ENCODE measurements at regions not wholly inside any gene's neighbourhood (a gene's known extent, or its start where the extent isn't known, plus 50 kb on each side); places are given as distances from the start of the nearest gene placed in this dataset.

DNA sequence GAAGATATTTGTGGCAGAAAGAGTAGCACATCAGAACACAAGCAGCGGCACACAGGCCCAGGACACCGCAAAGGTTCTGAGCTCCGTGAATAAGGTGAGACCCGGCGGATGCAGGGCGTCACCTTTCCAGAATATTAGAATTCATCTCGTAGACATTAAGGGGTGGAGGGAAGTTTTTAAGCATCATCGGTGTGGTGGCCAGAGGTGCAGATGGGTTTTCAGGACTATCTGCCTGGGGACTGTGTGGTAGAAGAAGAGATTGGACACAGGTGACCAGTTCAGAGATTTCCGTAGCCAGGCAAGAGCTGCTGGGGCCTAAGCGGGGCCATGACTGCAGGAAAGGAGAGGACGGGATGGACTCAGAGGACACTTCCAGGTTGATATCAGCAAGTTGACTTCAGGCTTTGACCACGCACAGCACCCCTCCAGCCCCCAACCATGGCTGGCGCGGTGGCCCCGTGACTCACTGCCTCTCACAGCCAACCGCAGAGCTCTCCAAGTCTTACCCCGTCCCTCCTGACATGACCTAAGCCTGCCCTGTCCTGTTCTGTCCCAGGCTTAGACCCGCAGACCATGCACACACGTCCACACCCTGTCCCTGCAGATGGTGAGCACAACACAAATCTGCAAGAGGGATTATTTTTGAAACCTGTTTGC, 97.2 kb downstream of the OAT start:
- CTCF ChIA-PET: no interaction called here
- no peaks in the 10 kb centered on the region for H3K9me2 ChIP-seq (ENCODE audit: insufficient read depth)
- intact Hi-C loops (cut with micrococcal nuclease): no loop called here
- H2AFZ ChIP-seq (ENCODE audit: low read depth, low read length, poor library complexity, severe bottlenecking): no peak overlapping the region
- H4K20me1 ChIP-seq (ENCODE audit: insufficient read depth): no peaks in the 10 kb centered on the region
- no peak overlapping the region for H3K4me3 ChIP-seq (replicated peaks in 1 of 2; ENCODE audit: low read depth in 1 of 2, low read length in 2 of 2)
- POLR2A ChIA-PET: no interaction called here
- H3K4me2 ChIP-seq (ENCODE audit: low read length): no peak overlapping the region
- H3K79me2 ChIP-seq (ENCODE audit: insufficient read depth, low read length): no peaks in the 10 kb centered on the region
- TF ChIP-seq, protein P1, sequence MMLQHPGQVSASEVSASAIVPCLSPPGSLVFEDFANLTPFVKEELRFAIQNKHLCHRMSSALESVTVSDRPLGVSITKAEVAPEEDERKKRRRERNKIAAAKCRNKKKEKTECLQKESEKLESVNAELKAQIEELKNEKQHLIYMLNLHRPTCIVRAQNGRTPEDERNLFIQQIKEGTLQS (IDR thresholded peaks at IDR 0.05): no peak
- TF ChIP-seq EZH2phosphoT487 (IDR thresholded peaks at IDR 0.05; ENCODE audit: borderline replicate concordance) (no peak), POLR2A (IDR thresholded peaks at IDR 0.05; ENCODE audit: borderline replicate concordance, extremely low read depth, insufficient read depth, insufficient read length) (no peak), POLR2AphosphoS5 (IDR thresholded peaks at IDR 0.05; ENCODE audit: low read depth, low read length) (no peak), YY1 (IDR thresholded peaks at IDR 0.05; ENCODE audit: extremely low read depth, insufficient replicate concordance, low read depth, low read length) (no peak), CEBPB (IDR thresholded peaks at IDR 0.05; ENCODE audit: low read depth) (no peak), RAD21 (IDR thresholded peaks at IDR 0.05; ENCODE audit: low read depth) (no peak), SRF (IDR thresholded peaks at IDR 0.05; ENCODE audit: low read depth) (no peak), ZNF274 (IDR thresholded peaks at IDR 0.05; ENCODE audit: low read depth, low read length) (no peak), TCF7L2 (IDR thresholded peaks at IDR 0.05; ENCODE audit: borderline replicate concordance, extremely low read depth, insufficient read depth, insufficient read length) (no peak), ZFX (IDR thresholded peaks at IDR 0.05) (no peak), SP1 (IDR thresholded peaks at IDR 0.05; ENCODE audit: low read depth) (no peak), EZH2 (IDR thresholded peaks at IDR 0.05) (no peak), FOSL1 (IDR thresholded peaks at IDR 0.05; ENCODE audit: low read depth) (no peak), EGR1 (IDR thresholded peaks at IDR 0.05; ENCODE audit: low read depth) (no peak), CBX3 (IDR thresholded peaks at IDR 0.05; ENCODE audit: low read depth) (no peak), JUND (IDR thresholded peaks at IDR 0.05) (no peak)
- TF ChIP-seq, protein P2, sequence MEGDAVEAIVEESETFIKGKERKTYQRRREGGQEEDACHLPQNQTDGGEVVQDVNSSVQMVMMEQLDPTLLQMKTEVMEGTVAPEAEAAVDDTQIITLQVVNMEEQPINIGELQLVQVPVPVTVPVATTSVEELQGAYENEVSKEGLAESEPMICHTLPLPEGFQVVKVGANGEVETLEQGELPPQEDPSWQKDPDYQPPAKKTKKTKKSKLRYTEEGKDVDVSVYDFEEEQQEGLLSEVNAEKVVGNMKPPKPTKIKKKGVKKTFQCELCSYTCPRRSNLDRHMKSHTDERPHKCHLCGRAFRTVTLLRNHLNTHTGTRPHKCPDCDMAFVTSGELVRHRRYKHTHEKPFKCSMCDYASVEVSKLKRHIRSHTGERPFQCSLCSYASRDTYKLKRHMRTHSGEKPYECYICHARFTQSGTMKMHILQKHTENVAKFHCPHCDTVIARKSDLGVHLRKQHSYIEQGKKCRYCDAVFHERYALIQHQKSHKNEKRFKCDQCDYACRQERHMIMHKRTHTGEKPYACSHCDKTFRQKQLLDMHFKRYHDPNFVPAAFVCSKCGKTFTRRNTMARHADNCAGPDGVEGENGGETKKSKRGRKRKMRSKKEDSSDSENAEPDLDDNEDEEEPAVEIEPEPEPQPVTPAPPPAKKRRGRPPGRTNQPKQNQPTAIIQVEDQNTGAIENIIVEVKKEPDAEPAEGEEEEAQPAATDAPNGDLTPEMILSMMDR (IDR thresholded peaks at IDR 0.05 in 2 of 3, conservative IDR thresholded peaks at IDR 0.05 in 1 of 3; ENCODE audit: borderline replicate concordance in 1 of 3, insufficient read depth in 1 of 3, low read depth in 2 of 3, low read length in 2 of 3): no peak
- TF ChIP-seq, protein P3, sequence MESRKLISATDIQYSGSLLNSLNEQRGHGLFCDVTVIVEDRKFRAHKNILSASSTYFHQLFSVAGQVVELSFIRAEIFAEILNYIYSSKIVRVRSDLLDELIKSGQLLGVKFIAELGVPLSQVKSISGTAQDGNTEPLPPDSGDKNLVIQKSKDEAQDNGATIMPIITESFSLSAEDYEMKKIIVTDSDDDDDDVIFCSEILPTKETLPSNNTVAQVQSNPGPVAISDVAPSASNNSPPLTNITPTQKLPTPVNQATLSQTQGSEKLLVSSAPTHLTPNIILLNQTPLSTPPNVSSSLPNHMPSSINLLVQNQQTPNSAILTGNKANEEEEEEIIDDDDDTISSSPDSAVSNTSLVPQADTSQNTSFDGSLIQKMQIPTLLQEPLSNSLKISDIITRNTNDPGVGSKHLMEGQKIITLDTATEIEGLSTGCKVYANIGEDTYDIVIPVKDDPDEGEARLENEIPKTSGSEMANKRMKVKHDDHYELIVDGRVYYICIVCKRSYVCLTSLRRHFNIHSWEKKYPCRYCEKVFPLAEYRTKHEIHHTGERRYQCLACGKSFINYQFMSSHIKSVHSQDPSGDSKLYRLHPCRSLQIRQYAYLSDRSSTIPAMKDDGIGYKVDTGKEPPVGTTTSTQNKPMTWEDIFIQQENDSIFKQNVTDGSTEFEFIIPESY (IDR thresholded peaks at IDR 0.05; ENCODE audit: extremely low read depth, insufficient replicate concordance, low read length): no peak
- TF ChIP-seq, protein P4, sequence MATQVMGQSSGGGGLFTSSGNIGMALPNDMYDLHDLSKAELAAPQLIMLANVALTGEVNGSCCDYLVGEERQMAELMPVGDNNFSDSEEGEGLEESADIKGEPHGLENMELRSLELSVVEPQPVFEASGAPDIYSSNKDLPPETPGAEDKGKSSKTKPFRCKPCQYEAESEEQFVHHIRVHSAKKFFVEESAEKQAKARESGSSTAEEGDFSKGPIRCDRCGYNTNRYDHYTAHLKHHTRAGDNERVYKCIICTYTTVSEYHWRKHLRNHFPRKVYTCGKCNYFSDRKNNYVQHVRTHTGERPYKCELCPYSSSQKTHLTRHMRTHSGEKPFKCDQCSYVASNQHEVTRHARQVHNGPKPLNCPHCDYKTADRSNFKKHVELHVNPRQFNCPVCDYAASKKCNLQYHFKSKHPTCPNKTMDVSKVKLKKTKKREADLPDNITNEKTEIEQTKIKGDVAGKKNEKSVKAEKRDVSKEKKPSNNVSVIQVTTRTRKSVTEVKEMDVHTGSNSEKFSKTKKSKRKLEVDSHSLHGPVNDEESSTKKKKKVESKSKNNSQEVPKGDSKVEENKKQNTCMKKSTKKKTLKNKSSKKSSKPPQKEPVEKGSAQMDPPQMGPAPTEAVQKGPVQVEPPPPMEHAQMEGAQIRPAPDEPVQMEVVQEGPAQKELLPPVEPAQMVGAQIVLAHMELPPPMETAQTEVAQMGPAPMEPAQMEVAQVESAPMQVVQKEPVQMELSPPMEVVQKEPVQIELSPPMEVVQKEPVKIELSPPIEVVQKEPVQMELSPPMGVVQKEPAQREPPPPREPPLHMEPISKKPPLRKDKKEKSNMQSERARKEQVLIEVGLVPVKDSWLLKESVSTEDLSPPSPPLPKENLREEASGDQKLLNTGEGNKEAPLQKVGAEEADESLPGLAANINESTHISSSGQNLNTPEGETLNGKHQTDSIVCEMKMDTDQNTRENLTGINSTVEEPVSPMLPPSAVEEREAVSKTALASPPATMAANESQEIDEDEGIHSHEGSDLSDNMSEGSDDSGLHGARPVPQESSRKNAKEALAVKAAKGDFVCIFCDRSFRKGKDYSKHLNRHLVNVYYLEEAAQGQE (IDR thresholded peaks at IDR 0.05; ENCODE audit: low read depth): no peak
- H3K36me3 ChIP-seq (ENCODE audit: control insufficient read depth in 1 of 2, insufficient read depth in 2 of 2, low read length in 2 of 2): no peaks in the 10 kb centered on the region
- BruUV-seq (replicated peaks): no TSS peak
- no peak overlapping the region for H3K9ac ChIP-seq (ENCODE audit: low read length)
- H3K27me3 ChIP-seq (ENCODE audit: insufficient read depth, low read length): no peaks in the 10 kb centered on the region
- H3K27ac ChIP-seq (ENCODE audit: low read depth, low read length): no peak overlapping the region
- H3K9me3 ChIP-seq (ENCODE audit: control insufficient read depth in 1 of 2, insufficient read depth in 1 of 2, low read depth in 1 of 2, low read length in 2 of 2): no peaks in the 10 kb centered on the region
- H3K4me1 ChIP-seq (ENCODE audit: control insufficient read depth in 1 of 2, insufficient read depth in 2 of 2, low read length in 2 of 2): no peaks in the 10 kb centered on the region
- DNase-seq (ENCODE audit: low read depth, low spot score) (no peak), ATAC-seq (no peak)
- RAD21 ChIA-PET (ENCODE audit: low non-redundant PET in 1 of 2, low total read pairs in 2 of 2, uncharacterized antibody in 2 of 2, unreplicated experiment in 2 of 2): no interaction called here
